Mucosa of rectum (tissue), 2 donors: ENCODE measurements at regions not wholly inside any gene's neighbourhood (a gene's known extent, or its start where the extent isn't known, plus 50 kb on each side); places are given as distances from the start of the nearest gene placed in this dataset.

Source experiments
- H3K27ac ChIP-seq, 2 donors: one replicate each; pipeline ENCODE4 v1.7.0; 2013; ENCODE audit warnings: inconsistent platforms in 2 of 2, low read depth in 2 of 2, low read length in 2 of 2
- H3K27me3 ChIP-seq, 2 donors: one replicate each; pipeline ENCODE4 v1.7.0; 2013; ENCODE audit warnings: low read length in 2 of 2; ENCODE audit not compliant: control insufficient read depth in 2 of 2, insufficient read depth in 2 of 2
- H3K36me3 ChIP-seq, 2 donors: one replicate each; pipeline ENCODE4 v1.7.0; 2013; ENCODE audit warnings: low read length in 2 of 2; ENCODE audit not compliant: control insufficient read depth in 2 of 2, insufficient read depth in 2 of 2
- H3K4me1 ChIP-seq, 2 donors: one replicate each; pipeline ENCODE4 v1.7.0; 2013; ENCODE audit warnings: low read length in 2 of 2, mild to moderate bottlenecking in 1 of 2; ENCODE audit not compliant: control insufficient read depth in 2 of 2, insufficient read depth in 2 of 2
- H3K4me3 ChIP-seq, 2 donors: one replicate each; pipeline ENCODE4 v1.7.0; 2013; ENCODE audit warnings: low read length in 2 of 2
- H3K9ac ChIP-seq, 2 donors: one replicate each; pipeline ENCODE4 v1.7.0; 2013; ENCODE audit warnings: low read length in 2 of 2, low read depth in 1 of 2, mild to moderate bottlenecking in 1 of 2
- H3K9me3 ChIP-seq, 2 donors: one replicate each; pipeline ENCODE4 v1.7.0; 2013; ENCODE audit warnings: low read length in 2 of 2; ENCODE audit not compliant: control insufficient read depth in 2 of 2
- donor health status: healthy.
- donor health status: Normal muscosa, but diverticular disease.

- Histone ChIP-seq H3K9ac (no peak overlapping the region), H3K9me3 (no peaks in the 10 kb centered on the region), H3K27me3 (no peaks in the 10 kb centered on the region), H3K36me3 (no peaks in the 10 kb centered on the region), H3K4me3 (no peak overlapping the region), H3K27ac (no peak overlapping the region), H3K4me1 (no peaks in the 10 kb centered on the region)
These were observed 253.1 kb downstream of the C6orf118 start for GRCh38 chr6:165056292-165056691.

DNA sequence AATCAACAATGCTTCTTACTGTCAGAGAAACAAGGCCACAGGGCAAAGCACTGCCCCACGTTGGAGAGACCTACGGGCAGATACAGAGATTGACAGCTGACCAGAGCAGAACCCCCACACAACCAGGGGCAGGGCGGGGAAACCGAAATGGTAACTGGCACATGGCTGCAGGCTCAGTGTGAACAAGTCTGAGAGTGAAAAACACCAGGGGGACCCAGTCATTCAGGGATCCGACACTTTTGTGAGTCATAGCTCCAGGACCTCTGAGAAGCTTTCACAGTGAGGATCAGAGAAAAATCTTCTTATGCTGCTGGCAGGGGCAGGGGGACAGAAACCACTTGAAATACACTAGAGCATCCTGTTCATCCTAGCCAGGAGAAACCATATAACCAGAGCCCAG lies 254.2 kb downstream of the C6orf118 start:
- Histone ChIP-seq H3K36me3 (no peaks in the 10 kb centered on the region), H3K4me1 (no peaks in the 10 kb centered on the region), H3K4me3 (no peak overlapping the region), H3K27ac (no peak overlapping the region), H3K9me3 (no peaks in the 10 kb centered on the region), H3K9ac (no peak overlapping the region), H3K27me3 (no peaks in the 10 kb centered on the region)

DNA sequence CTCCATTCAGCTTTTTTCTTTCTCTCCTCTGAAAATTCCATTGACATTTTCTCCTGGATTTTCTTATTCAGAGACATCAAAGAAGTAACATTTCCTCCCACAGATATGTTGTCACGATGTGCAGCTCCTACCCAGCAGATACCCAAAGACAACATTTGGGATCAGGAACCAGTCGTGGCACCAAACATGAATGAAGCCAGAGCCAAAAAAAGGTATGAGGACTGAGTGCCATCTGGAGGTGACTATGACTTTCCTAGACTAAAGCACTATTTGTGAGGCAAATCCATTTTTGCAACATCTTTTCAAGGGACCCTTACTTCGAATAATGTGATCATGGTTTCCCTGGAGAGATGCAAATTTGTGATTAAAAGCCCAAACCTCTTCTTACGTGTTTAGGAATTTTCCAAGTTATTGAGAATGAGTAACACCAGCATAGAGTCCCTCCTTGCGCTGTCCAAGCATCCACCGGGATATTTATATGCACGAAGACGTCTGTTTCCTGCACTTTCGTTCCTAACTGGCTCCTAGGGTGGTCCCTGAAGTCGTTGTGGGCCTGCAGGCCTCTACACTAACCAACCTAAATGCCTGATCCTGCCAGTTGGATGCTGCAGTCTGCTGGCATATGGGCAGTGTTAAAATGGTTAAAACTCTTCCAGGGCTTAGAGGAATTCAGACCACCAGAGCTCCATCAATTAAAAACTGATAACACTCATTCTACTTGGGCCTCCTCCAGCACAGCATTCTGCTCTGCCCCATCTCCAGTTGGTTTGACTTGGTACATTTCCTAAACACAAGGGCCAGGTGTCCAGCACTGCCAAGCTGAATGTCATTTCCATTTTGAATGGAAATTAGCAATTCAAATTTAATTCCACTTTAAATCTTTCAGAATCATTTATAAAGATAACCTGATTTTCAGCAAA lies 256.6 kb downstream of the C6orf118 start:
- H3K9ac ChIP-seq: no peak overlapping the region
- peaks cover 0 to 5% of the 10 kb centered on the region in 2 donors for H3K9me3 ChIP-seq
- H3K4me3 ChIP-seq: no peak overlapping the region
- H3K27me3 ChIP-seq: no peaks in the 10 kb centered on the region
- H3K36me3 ChIP-seq: no peaks in the 10 kb centered on the region
- H3K4me1 ChIP-seq: no peaks in the 10 kb centered on the region
- no peak overlapping the region for H3K27ac ChIP-seq

- H3K27me3 ChIP-seq: no peaks in the 10 kb centered on the region
- H3K9ac ChIP-seq: no peak overlapping the region
- H3K36me3 ChIP-seq: no peaks in the 10 kb centered on the region
- no peak overlapping the region for H3K27ac ChIP-seq
- H3K4me3 ChIP-seq: no peak overlapping the region
- no peaks in the 10 kb centered on the region for H3K4me1 ChIP-seq
- peaks cover 2 to 5% of the 10 kb centered on the region in 2 donors for H3K9me3 ChIP-seq
These were observed 260.0 kb downstream of the C6orf118 start for GRCh38 chr6:165049362-165049761.

DNA sequence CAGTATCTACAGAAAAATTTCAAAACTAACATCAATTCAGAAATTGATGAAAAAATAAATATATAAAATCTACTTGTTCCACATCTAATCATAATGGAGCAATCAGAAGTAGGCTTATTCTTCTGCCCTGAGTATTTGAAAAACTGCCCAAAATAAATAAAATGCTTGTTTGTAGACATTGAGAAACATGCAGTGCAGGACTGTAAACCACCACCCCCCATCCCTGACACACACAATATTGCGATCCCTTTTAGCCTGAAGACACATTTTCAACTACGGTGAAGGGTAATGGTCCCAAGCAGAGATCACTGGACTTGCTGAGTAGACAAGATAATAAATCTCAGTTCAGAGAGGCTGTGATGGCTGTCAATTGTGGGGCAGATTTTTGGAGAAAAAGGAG lies 261.5 kb downstream of the C6orf118 start:
- Histone ChIP-seq H3K36me3 (no peaks in the 10 kb centered on the region), H3K27ac (no peak overlapping the region), H3K9me3 (peaks cover 2 to 5% of the 10 kb centered on the region in 2 donors), H3K4me3 (no peak overlapping the region), H3K4me1 (no peaks in the 10 kb centered on the region), H3K27me3 (no peaks in the 10 kb centered on the region), H3K9ac (no peak overlapping the region)

- Histone ChIP-seq H3K36me3 (no peaks in the 10 kb centered on the region), H3K9ac (no peak overlapping the region), H3K27ac (no peak overlapping the region), H3K4me3 (no peak overlapping the region), H3K27me3 (no peaks in the 10 kb centered on the region), H3K4me1 (no peaks in the 10 kb centered on the region), H3K9me3 (peaks cover 2 to 6% of the 10 kb centered on the region in 2 donors)
These were observed 263.8 kb downstream of the C6orf118 start for GRCh38 chr6:165045631-165046030.

GRCh38 chr6:165042912-165043311 lies 266.5 kb downstream of the C6orf118 start:
- H3K9me3 ChIP-seq: peaks cover 2 to 9% of the 10 kb centered on the region in 2 donors

GRCh38 chr6:165040440-165040839 lies 269.0 kb downstream of the C6orf118 start:
- Histone ChIP-seq H3K4me1 (no peaks in the 10 kb centered on the region), H3K4me3 (no peak overlapping the region), H3K9me3 (peaks cover 6 to 9% of the 10 kb centered on the region in 2 donors), H3K27ac (no peak overlapping the region), H3K9ac (no peak overlapping the region), H3K27me3 (no peaks in the 10 kb centered on the region), H3K36me3 (no peaks in the 10 kb centered on the region)

More at GRCh38 chr6:165042912-165043311, 266.5 kb downstream of the C6orf118 start:
- Histone ChIP-seq H3K4me3 (no peak overlapping the region), H3K27me3 (no peaks in the 10 kb centered on the region), H3K36me3 (no peaks in the 10 kb centered on the region), H3K9ac (no peak overlapping the region), H3K27ac (no peak overlapping the region), H3K4me1 (no peaks in the 10 kb centered on the region)

- Histone ChIP-seq H3K36me3 (no peaks in the 10 kb centered on the region), H3K4me3 (no peak overlapping the region), H3K9me3 (peaks cover 4 to 7% of the 10 kb centered on the region in 2 donors), H3K9ac (no peak overlapping the region), H3K27ac (no peak overlapping the region), H3K27me3 (no peaks in the 10 kb centered on the region), H3K4me1 (no peaks in the 10 kb centered on the region)
These were observed 275.1 kb downstream of the C6orf118 start for GRCh38 chr6:165034271-165034741.

DNA sequence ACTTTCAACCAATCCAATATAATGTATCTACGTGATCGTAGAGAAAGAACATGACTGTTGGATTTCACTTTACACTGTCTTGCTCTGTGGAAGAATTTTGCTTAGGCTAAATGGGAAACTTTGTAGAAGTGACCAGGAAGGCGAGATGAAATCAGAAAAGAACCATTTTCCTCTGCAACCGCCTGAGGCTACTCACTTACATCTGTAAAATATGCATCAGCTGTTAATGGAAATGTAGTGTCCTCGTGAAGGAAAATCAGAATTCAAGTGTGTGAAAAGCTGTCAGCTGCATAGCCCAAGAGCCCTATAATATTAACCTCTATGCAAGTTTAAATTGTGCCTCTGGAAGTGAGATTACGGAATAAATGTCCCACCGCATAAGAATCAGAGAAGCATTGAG lies 277.9 kb downstream of the C6orf118 start:
- H3K4me3 ChIP-seq: no peak overlapping the region
- no peak overlapping the region for H3K27ac ChIP-seq
- H3K27me3 ChIP-seq: no peaks in the 10 kb centered on the region
- H3K9ac ChIP-seq: no peak overlapping the region
- peaks cover 0 to 2% of the 10 kb centered on the region in 2 donors for H3K9me3 ChIP-seq
- no peaks in the 10 kb centered on the region for H3K36me3 ChIP-seq
- no peaks in the 10 kb centered on the region for H3K4me1 ChIP-seq
